Transverse colon (tissue), 4 donors: ENCODE measurements at regions not wholly inside any gene's neighbourhood (a gene's known extent, or its start where the extent isn't known, plus 50 kb on each side); places are given as distances from the start of the nearest gene placed in this dataset.
"Not testable (repeated sequence)": the region's sequence is repeated elsewhere in the genome, so short reads cannot be mapped to it uniquely, and the experiment has no call there.

Experiments
- DNase-seq: peaks from one replicate; pipeline ENCODE4 v3.0.0-alpha.2; 2019
- H3K27ac ChIP-seq, 4 donors: fragments of 200-600 bp; sonication (generic); 2 replicates each; pipeline ENCODE4 v1.5.1; 2016 to 2018; ENCODE audit warnings: inconsistent platforms in 4 of 4
- H3K27me3 ChIP-seq: fragments of 200-600 bp; sonication (generic); 2 replicates; pipeline ENCODE4 v1.5.1; 2017; ENCODE audit warnings: inconsistent platforms
- H3K36me3 ChIP-seq, 4 donors: fragments of 200-600 bp; sonication (generic); 2 replicates each; pipeline ENCODE4 v1.5.1; 2017 to 2019; ENCODE audit warnings: inconsistent platforms in 4 of 4
- H3K4me1 ChIP-seq, 4 donors: fragments of 200-600 bp; sonication (generic); 2 replicates each; pipeline ENCODE4 v1.5.1; 2017 to 2020; ENCODE audit warnings: inconsistent platforms in 4 of 4
- H3K4me3 ChIP-seq, 4 donors: fragments of 200-600 bp; sonication (generic); 1 replicate in 1 of 4; 2 replicates in 3 of 4; pipeline versions ENCODE4 v1.5.1 to v1.6.1; 2017 to 2019; ENCODE audit warnings: inconsistent platforms in 4 of 4
- H3K9me3 ChIP-seq, 2 donors: fragments of 200-600 bp; sonication (generic); 2 replicates each; pipeline ENCODE4 v1.5.1; 2017 to 2019; ENCODE audit warnings: inconsistent platforms in 2 of 2
- CTCF ChIP-seq, 5 experiments: fragments of 200-600 bp in 3 of 5; fragments of 450-650 bp in 2 of 5; sonication (generic) in 3 of 5; IDR thresholded peaks; 1 replicate in 2 of 5; 2 replicates in 3 of 5; pipeline ENCODE4 v1.5.1; 2016 to 2017; ENCODE audit warnings: antibody characterized with exemption in 5 of 5, inconsistent platforms in 3 of 5, mild to moderate bottlenecking in 2 of 5, moderate library complexity in 1 of 5
- EP300 ChIP-seq: sonication (generic); formaldehyde crosslinking; IDR thresholded peaks from one replicate; pipeline ENCODE4 v1.6.1; 2017; ENCODE audit warnings: antibody characterized with exemption, low read depth
- POLR2A ChIP-seq: fragments of 450-650 bp; IDR thresholded peaks from one replicate; pipeline ENCODE4 v1.6.1; 2016; ENCODE audit warnings: antibody characterized with exemption, mild to moderate bottlenecking, moderate library complexity
- POLR2AphosphoS5 ChIP-seq, 3 donors: sonication (generic); formaldehyde crosslinking; IDR thresholded peaks; one replicate each; pipeline ENCODE4 v1.6.1; 2016; ENCODE audit warnings: antibody characterized with exemption in 3 of 3
- WGBS, 2 donors: methylation state at CpG; one replicate each; pipeline ENCODE4 v1.1.5; 2018; ENCODE audit warnings: low coverage in 1 of 2; 5-methylcytosine and 5-hydroxymethylcytosine counted together
- in situ Hi-C, 4 donors: fragments of 200-750 bp; cut with MboI; loops; one replicate each; pipeline versions ENCODE4 v1.15.0 to v1.15.1; 2017; ENCODE audit warnings: low sequenced_read_pairs in 3 of 4, low pct_ligation_motif_present in 1 of 4, low pct_unique_long_range_greater_than_20kb in 1 of 4
- intact Hi-C: fragments of 100-400 bp; cut with DNase I; formaldehyde crosslinking; loops from one replicate; pipeline ENCODE4 v1.15.1; 2023; ENCODE audit warnings: low total_unique reads

- in situ Hi-C loops (no loop called here), intact Hi-C loops (no loop called here)
- no peak for DNase-seq
- no peaks in the 10 kb centered on the region for H3K36me3 ChIP-seq
- no peaks in the 10 kb centered on the region for H3K4me1 ChIP-seq
- H3K4me3 ChIP-seq: no peak overlapping the region
- 88 to 92% methylated on average over 2 of the region's 2 CpGs for WGBS, 2 donors
- H3K27ac ChIP-seq: no peak overlapping the region
- no peak for TF ChIP-seq CTCF (IDR thresholded peaks at IDR 0.05)
- no peak for TF ChIP-seq POLR2AphosphoS5 (IDR thresholded peaks at IDR 0.05)
- no peak for TF ChIP-seq POLR2A
- TF ChIP-seq EP300: no peak
- H3K9me3 ChIP-seq: no peaks in the 10 kb centered on the region
- no peaks in the 10 kb centered on the region for H3K27me3 ChIP-seq
Measured at GRCh38 chr12:43233861-43234260, 318.1 kb downstream of the ADAMTS20 start.

- intact Hi-C loops (no loop called here), in situ Hi-C loops (no loop called here)
- Histone ChIP-seq H3K4me3 (no peak overlapping the region), H3K27me3 (no peaks in the 10 kb centered on the region), H3K9me3 (no peaks in the 10 kb centered on the region), H3K36me3 (no peaks in the 10 kb centered on the region), H3K27ac (no peak overlapping the region), H3K4me1 (no peaks in the 10 kb centered on the region)
- 85 to 91% methylated on average over 2 of the region's 2 CpGs for WGBS, 2 donors
- no peak for TF ChIP-seq POLR2AphosphoS5 (IDR thresholded peaks at IDR 0.05)
- no peak for TF ChIP-seq POLR2A
- TF ChIP-seq EP300: no peak
- no peak for TF ChIP-seq CTCF (IDR thresholded peaks at IDR 0.05)
- DNase-seq: no peak
Measured at GRCh38 chr12:43226151-43226550, 325.9 kb downstream of the ADAMTS20 start.

- DNase-seq, intact Hi-C loops, H3K27me3 ChIP-seq, H3K4me1 ChIP-seq, in situ Hi-C loops, H3K9me3 ChIP-seq, H3K27ac ChIP-seq, H3K36me3 ChIP-seq, H3K4me3 ChIP-seq: not testable (repeated sequence)
- WGBS, 2 donors: 89% methylated on average over 27 of the region's 36 CpGs; no CpG with 5 or more reads in 1 of the 2 donors
Measured at GRCh38 chr12:43224190-43224805, 327.7 kb downstream of the ADAMTS20 start.

- intact Hi-C loops (no loop called here), in situ Hi-C loops (no loop called here)
- H3K36me3 ChIP-seq: no peaks in the 10 kb centered on the region
- H3K27ac ChIP-seq: no peak overlapping the region
- no peaks in the 10 kb centered on the region for H3K9me3 ChIP-seq
- H3K4me1 ChIP-seq: no peaks in the 10 kb centered on the region
- TF ChIP-seq CTCF (IDR thresholded peaks at IDR 0.05) (no peak), POLR2AphosphoS5 (IDR thresholded peaks at IDR 0.05) (no peak), POLR2A (no peak), EP300 (no peak)
- WGBS, 2 donors: 49 to 63% methylated on average over 3 of the region's 3 CpGs
- no peaks in the 10 kb centered on the region for H3K27me3 ChIP-seq
- H3K4me3 ChIP-seq: no peak overlapping the region
- no peak for DNase-seq
Measured at GRCh38 chr12:43222796-43223195, 329.2 kb downstream of the ADAMTS20 start.

GRCh38 chr12:43221216-43221615, 330.8 kb downstream of the ADAMTS20 start:
- no peak for DNase-seq
- WGBS, 2 donors: 83 to 100% methylated on average over 3 to 4 of the region's 4 CpGs
- no peaks in the 10 kb centered on the region for H3K4me1 ChIP-seq
- intact Hi-C loops (no loop called here), in situ Hi-C loops (no loop called here)
- no peak for TF ChIP-seq EP300
- TF ChIP-seq POLR2A: no peak
- TF ChIP-seq CTCF (IDR thresholded peaks at IDR 0.05): no peak
- TF ChIP-seq POLR2AphosphoS5 (IDR thresholded peaks at IDR 0.05): no peak
- H3K27ac ChIP-seq: no peak overlapping the region
- no peaks in the 10 kb centered on the region for H3K27me3 ChIP-seq
- no peaks in the 10 kb centered on the region for H3K36me3 ChIP-seq
- no peaks in the 10 kb centered on the region for H3K9me3 ChIP-seq
- no peak overlapping the region for H3K4me3 ChIP-seq
